ENCODE measurements at regions not wholly inside any gene's neighbourhood (a gene's known extent, or its start where the extent isn't known, plus 50 kb on each side); places are given as distances from the start of the nearest gene placed in this dataset.

GRCh38 chr4:23202712-23203247 lies 510.0 kb downstream of the GBA3 start:
- H3K27ac ChIP-seq (replicated peaks) = no peak overlapping the region

GRCh38 chr4:23194751-23195150 lies 502.0 kb downstream of the GBA3 start:
- Histone ChIP-seq H3K9me3 (replicated peaks) (no peaks in the 10 kb centered on the region), H3K36me3 (no peaks in the 10 kb centered on the region), H3K4me1 (no peaks in the 10 kb centered on the region), H3K27ac (replicated peaks) (no peak overlapping the region), H3K4me3 (no peak overlapping the region), H3K27me3 (ENCODE audit: low read depth) (no peaks in the 10 kb centered on the region)
- no peak for TF ChIP-seq CTCF (IDR thresholded peaks at IDR 0.05; ENCODE audit: borderline replicate concordance)
- intact Hi-C loops (cut with micrococcal nuclease) = no loop called here
- no peak for DNase-seq

More at GRCh38 chr4:23202712-23203247, 510.0 kb downstream of the GBA3 start:
- no peak for DNase-seq
- Histone ChIP-seq H3K27me3 (ENCODE audit: low read depth) (no peaks in the 10 kb centered on the region), H3K36me3 (no peaks in the 10 kb centered on the region), H3K9me3 (replicated peaks) (peaks cover 30% of the 10 kb centered on the region), H3K4me3 (no peak overlapping the region), H3K4me1 (no peaks in the 10 kb centered on the region)
- intact Hi-C loops (cut with micrococcal nuclease) = no loop called here
- no peak for TF ChIP-seq CTCF (IDR thresholded peaks at IDR 0.05; ENCODE audit: borderline replicate concordance)

GRCh38 chr4:23174179-23174578 lies 481.4 kb downstream of the GBA3 start:
- no peak for DNase-seq
- Histone ChIP-seq H3K36me3 (no peaks in the 10 kb centered on the region), H3K4me3 (no peak overlapping the region), H3K27ac (replicated peaks) (no peak overlapping the region), H3K9me3 (replicated peaks) (no peaks in the 10 kb centered on the region), H3K4me1 (no peaks in the 10 kb centered on the region), H3K27me3 (ENCODE audit: low read depth) (no peaks in the 10 kb centered on the region)
- TF ChIP-seq CTCF (IDR thresholded peaks at IDR 0.05; ENCODE audit: borderline replicate concordance) = no peak
- intact Hi-C loops (cut with micrococcal nuclease) = no loop called here

- Histone ChIP-seq H3K9me3 (replicated peaks) (no peaks in the 10 kb centered on the region), H3K27me3 (ENCODE audit: low read depth) (no peaks in the 10 kb centered on the region), H3K27ac (replicated peaks) (no peak overlapping the region), H3K4me1 (no peaks in the 10 kb centered on the region), H3K4me3 (no peak overlapping the region), H3K36me3 (no peaks in the 10 kb centered on the region)
- intact Hi-C loops (cut with micrococcal nuclease) = no loop called here
- TF ChIP-seq CTCF (IDR thresholded peaks at IDR 0.05; ENCODE audit: borderline replicate concordance) = no peak
- DNase-seq = no peak
These were observed 479.2 kb downstream of the GBA3 start for GRCh38 chr4:23171976-23172375.

GRCh38 chr4:23169608-23170311 lies 477.0 kb downstream of the GBA3 start:
- Histone ChIP-seq H3K9me3 (replicated peaks) (no peaks in the 10 kb centered on the region), H3K4me3 (no peak overlapping the region), H3K27me3 (ENCODE audit: low read depth) (no peaks in the 10 kb centered on the region), H3K4me1 (no peaks in the 10 kb centered on the region), H3K36me3 (no peaks in the 10 kb centered on the region), H3K27ac (replicated peaks) (no peak overlapping the region)
- no peak for TF ChIP-seq CTCF (IDR thresholded peaks at IDR 0.05; ENCODE audit: borderline replicate concordance)
- intact Hi-C loops (cut with micrococcal nuclease) = no loop called here
- DNase-seq = no peak
